ENCODE measurements at regions not wholly inside any gene's neighbourhood (a gene's known extent, or its start where the extent isn't known, plus 50 kb on each side); places are given as distances from the start of the nearest gene placed in this dataset.

DNA sequence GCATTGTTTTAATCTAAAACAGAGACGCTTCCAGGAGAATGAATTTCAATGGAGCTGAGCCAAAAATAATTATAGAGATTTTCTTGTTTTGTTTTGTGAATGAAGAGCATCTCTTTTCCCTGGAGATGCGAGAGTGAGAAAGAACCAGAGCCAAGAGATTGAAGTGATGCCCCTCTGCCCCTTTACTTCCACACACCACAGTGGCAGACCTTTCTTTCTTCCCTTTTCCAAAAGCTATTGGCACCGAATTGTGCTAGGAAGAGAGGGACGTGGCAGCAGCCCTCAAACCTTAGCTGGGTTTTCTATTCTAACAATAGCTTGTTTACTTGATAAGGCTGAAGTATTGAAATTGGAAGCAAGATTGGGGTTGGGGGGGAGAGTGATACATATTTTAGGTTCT is 133.0 kb upstream of the TMEM161B start:
- Histone ChIP-seq H4K5ac (ENCODE audit: low read depth, low read length) (no peak overlapping the region), H4K20me1 (ENCODE audit: insufficient read depth, low read length) (no peaks in the 10 kb centered on the region), H3K56ac (ENCODE audit: extremely low read depth, insufficient read depth, low read length) (no peak overlapping the region), H3K9me3 (ENCODE audit: control insufficient read depth, insufficient read depth, low read length) (no peaks in the 10 kb centered on the region), H2BK20ac (ENCODE audit: low read depth, low read length) (no peak overlapping the region), H3K27me3 (ENCODE audit: control insufficient read depth, insufficient read depth, low read length) (no peaks in the 10 kb centered on the region), H3K9me1 (ENCODE audit: insufficient read depth, low read length) (no peaks in the 10 kb centered on the region), H3K4ac (ENCODE audit: low read depth, low read length) (no peak overlapping the region), H2AFZ (replicated peaks; ENCODE audit: low read length, poor library complexity) (no peak overlapping the region), H3K79me1 (ENCODE audit: low read depth in 1 of 2, low read length in 2 of 2) (no peaks in the 10 kb centered on the region), H3K4me2 (ENCODE audit: low read depth, low read length) (no peak overlapping the region), H3K9ac (ENCODE audit: low read depth, low read length) (no peak overlapping the region), H3K4me1 (ENCODE audit: control insufficient read depth, insufficient read depth, low read length) (no peaks in the 10 kb centered on the region), H2BK5ac (ENCODE audit: low read depth, low read length, poor library complexity, severe bottlenecking) (no peak overlapping the region), H3K23ac (ENCODE audit: low read depth, low read length) (no peak overlapping the region; the same call in 1 of the 2 replicates), H2AK9ac (replicated peaks; ENCODE audit: low read depth, low read length, poor library complexity) (no peak overlapping the region), H3K36me3 (ENCODE audit: control insufficient read depth, insufficient read depth, low read length) (no peaks in the 10 kb centered on the region), H3K27ac (ENCODE audit: insufficient read depth, low read length) (no peak overlapping the region), H3K4me3 (ENCODE audit: insufficient read depth, low read depth, low read length) (no peak overlapping the region), H3K14ac (replicated peaks; ENCODE audit: low read depth, low read length) (no peak overlapping the region), H4K91ac (ENCODE audit: insufficient read depth, low read depth, low read length) (no peak overlapping the region), H2BK120ac (ENCODE audit: low read depth, low read length) (no peak overlapping the region), H2BK15ac (ENCODE audit: low read depth, low read length) (no peak overlapping the region), H3K18ac (ENCODE audit: low read depth, low read length) (no peak overlapping the region), H4K8ac (ENCODE audit: low read depth in 2 of 2, low read length in 2 of 2) (no peak overlapping the region), H2AK5ac (ENCODE audit: low read depth, low read length) (no peak overlapping the region)
- no peak for DNase-seq
- CTCF ChIA-PET: interaction anchor here (0.7 kb wide), 1 partner anchor 8 kb away, joined by 3 read pairs; no protein-coding TSS in a partner anchor
- TF ChIP-seq, protein P1, sequence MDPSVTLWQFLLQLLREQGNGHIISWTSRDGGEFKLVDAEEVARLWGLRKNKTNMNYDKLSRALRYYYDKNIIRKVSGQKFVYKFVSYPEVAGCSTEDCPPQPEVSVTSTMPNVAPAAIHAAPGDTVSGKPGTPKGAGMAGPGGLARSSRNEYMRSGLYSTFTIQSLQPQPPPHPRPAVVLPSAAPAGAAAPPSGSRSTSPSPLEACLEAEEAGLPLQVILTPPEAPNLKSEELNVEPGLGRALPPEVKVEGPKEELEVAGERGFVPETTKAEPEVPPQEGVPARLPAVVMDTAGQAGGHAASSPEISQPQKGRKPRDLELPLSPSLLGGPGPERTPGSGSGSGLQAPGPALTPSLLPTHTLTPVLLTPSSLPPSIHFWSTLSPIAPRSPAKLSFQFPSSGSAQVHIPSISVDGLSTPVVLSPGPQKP (IDR thresholded peaks at IDR 0.05; ENCODE audit: borderline replicate concordance, low read depth, low read length): no peak
- POLR2A ChIA-PET (ENCODE audit: unreplicated experiment): no interaction called here
- WGBS, 2 experiments (ENCODE audit: extremely low coverage in 2 of 2, insufficient read length in 1 of 2): no CpG with 5 or more reads among the region's 4 CpGs
- no peak for ATAC-seq (ENCODE audit: low read depth)
- dilution Hi-C loops (cut with HindIII; ENCODE audit: low sequenced_read_pairs, unreplicated experiment): no loop called here
- intact Hi-C loops (cut with micrococcal nuclease): no loop called here
- in situ Hi-C loops (cut with MboI; ENCODE audit: low sequenced_read_pairs): no loop called here
- BruUV-seq (replicated peaks): no TSS peak

Measured in IMR-90 (cell line).